GM08714 (cell line): ENCODE measurements at regions not wholly inside any gene's neighbourhood (a gene's known extent, or its start where the extent isn't known, plus 50 kb on each side); places are given as distances from the start of the nearest gene placed in this dataset.
A peak's percentile ranks its signal among the peaks of the same experiment; 100 is the strongest.

ENCODE experiments used
- H3K4me3 ChIP-seq: fragments of 200-500 bp; sonication (Bioruptor generic); 2 replicates; pipeline ENCODE4 v1.5.1; 2014; ENCODE audit warnings: mild to moderate bottlenecking, low read length, inconsistent platforms
- ZNF274 ChIP-seq: IDR thresholded peaks from 2 replicates; pipeline ENCODE4 v1.6.1; 2012; ENCODE audit warnings: mild to moderate bottlenecking, low read depth, low read length

- TF ChIP-seq ZNF274 = no peak
- H3K4me3 ChIP-seq = no peak overlapping the region
These were observed 321.2 kb upstream of the F9 start for GRCh38 chrX:139209342-139209741.

DNA sequence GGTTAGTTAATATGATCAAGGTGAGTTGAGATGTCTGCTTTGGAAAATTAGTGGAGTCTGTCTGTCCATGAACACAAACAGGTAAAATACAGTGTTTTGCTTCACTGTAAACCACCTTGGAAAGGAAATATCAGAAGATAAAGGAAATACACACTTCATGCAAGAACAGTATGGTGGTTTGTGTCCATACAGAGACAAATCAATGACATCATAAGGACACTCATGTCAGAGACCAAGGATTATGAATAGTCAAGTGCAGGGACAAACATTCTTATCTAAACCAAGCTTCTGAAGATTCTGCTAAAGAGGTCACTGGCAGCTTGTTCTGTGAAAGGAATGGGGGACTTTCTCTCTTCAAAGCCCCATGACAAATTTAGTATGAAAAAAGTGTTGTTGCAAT is 322.9 kb upstream of the F9 start:
- no peak for TF ChIP-seq ZNF274
- no peak overlapping the region for H3K4me3 ChIP-seq

- H3K4me3 ChIP-seq = no peak overlapping the region
- no peak for TF ChIP-seq ZNF274
These were observed 323.6 kb upstream of the F9 start for GRCh38 chrX:139206914-139207313.

DNA sequence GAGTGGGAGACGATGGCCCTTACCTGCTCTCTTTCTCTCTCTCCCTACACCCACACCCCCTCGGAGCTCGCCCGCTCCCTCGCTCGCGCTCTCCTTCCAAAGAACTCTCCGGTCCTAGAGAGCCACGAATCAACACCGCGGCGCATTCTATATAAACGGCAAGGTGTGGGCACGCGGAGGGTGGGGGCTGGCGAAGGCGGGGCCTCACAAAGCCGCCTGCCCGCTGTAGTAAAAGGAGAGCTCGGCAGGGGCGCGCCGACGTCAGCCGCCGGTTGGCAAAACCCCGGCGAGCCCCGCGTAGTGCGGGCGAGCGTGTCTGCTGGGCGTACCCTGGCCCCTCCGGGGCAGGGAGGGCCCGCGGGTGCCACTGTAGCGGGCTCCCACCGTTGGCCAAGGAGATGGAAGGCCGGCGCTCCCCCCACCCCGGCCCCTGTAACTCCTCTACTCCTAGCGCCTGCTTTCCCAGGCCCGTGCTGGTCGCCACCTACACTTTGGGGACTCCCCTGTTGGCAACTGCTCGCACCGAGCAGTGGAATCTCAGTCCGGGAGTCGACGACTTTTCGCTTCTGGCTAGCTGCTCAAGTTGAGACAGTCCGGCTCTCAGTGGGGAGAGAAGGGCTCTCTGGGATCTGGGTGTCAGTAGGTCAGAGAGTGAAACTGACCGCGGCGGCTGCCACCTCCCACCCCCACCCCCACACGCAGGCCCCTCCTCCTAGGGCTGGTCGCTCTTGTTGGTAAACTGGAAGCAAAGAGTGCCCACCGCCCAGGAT is 325.5 kb upstream of the F9 start:
- H3K4me3 ChIP-seq = peak overlapping the region; percentile 45
- no peak for TF ChIP-seq ZNF274

DNA sequence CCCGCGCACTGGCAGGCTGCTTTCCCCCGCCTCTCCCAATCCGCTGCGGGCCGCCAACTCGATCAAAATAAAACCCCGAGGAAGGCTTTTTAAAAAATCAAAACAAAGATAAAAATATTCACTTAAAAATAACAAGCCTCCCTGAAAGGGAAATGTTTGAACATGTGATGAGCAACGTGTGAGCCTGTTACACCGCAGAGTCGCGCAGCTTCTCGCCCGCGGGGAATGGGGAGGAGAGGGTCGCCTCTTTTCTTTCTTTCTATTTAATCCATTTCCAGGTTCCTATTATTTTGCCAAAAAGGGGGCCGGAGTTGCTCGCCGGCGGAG is 326.0 kb upstream of the F9 start:
- H3K4me3 ChIP-seq = peak overlapping the region; percentile 45
- TF ChIP-seq ZNF274 = no peak

- no peak for TF ChIP-seq ZNF274
These were observed 326.6 kb upstream of the F9 start for GRCh38 chrX:139203651-139204570.

GRCh38 chrX:139202742-139203420 is 327.7 kb upstream of the F9 start:
- H3K4me3 ChIP-seq = no peak overlapping the region

More at GRCh38 chrX:139203651-139204570, 326.6 kb upstream of the F9 start:
- peak overlapping the region; percentile 45 for H3K4me3 ChIP-seq

DNA sequence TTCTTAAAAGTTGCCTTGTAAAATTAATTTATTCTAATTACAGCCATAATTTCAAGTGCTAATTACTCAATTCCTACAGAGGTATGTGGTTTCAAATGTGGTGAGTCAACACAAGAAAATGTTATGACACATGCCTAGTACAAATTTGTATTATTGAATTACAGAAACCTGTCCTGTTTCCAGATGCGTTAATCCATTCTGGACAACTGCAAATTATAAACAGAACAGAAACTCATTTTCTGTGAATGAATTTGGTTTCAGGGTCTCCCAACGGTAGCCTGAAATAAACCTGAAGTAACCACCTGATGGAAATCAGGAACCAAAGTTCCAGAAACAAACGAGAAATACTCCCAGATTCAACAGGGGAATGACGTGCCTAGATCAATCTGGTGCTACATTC is 328.6 kb upstream of the F9 start:
- no peak overlapping the region for H3K4me3 ChIP-seq
- no peak for TF ChIP-seq ZNF274

More at GRCh38 chrX:139202742-139203420, 327.7 kb upstream of the F9 start:
- TF ChIP-seq ZNF274 = no peak

- no peak overlapping the region for H3K4me3 ChIP-seq
- no peak for TF ChIP-seq ZNF274
These were observed 329.7 kb upstream of the F9 start for GRCh38 chrX:139200793-139201192.

- H3K4me3 ChIP-seq = no peak overlapping the region
- TF ChIP-seq ZNF274 = no peak
These were observed 330.2 kb upstream of the F9 start for GRCh38 chrX:139200346-139200745.

- no peak for TF ChIP-seq ZNF274
- no peak overlapping the region for H3K4me3 ChIP-seq
These were observed 330.6 kb upstream of the F9 start for GRCh38 chrX:139199933-139200332.

GRCh38 chrX:139198936-139199335 is 331.6 kb upstream of the F9 start:
- no peak overlapping the region for H3K4me3 ChIP-seq
- no peak for TF ChIP-seq ZNF274

DNA sequence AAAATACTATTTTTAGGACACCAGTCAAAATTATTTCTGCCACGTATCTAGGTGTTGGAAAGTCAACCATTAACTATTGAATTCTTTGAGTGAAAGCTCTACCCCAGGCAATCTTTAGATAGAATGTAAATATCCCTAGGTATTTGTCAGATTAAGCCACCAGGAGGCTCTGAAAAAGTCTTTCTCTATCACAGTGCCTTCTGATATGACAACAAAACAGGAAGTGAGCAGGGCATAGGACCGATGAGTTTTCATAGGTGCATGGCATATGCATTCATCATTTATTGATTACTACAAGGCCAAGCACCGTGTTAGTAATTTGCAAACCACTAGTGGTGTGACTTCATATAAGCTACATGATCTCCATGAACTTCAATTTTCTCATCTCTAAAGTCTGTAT is 333.6 kb upstream of the F9 start:
- no peak overlapping the region for H3K4me3 ChIP-seq

GRCh38 chrX:139194571-139195280 is 335.8 kb upstream of the F9 start:
- no peak overlapping the region; the same call in 1 of the 2 replicates for H3K4me3 ChIP-seq
- no peak for TF ChIP-seq ZNF274

More for the DNA sequence above, 333.6 kb upstream of the F9 start:
- no peak for TF ChIP-seq ZNF274
